Skeletal muscle satellite cell (primary cell): ENCODE measurements at regions not wholly inside any gene's neighbourhood (a gene's known extent, or its start where the extent isn't known, plus 50 kb on each side); places are given as distances from the start of the nearest gene placed in this dataset.
"Not testable (repeated sequence)": the region's sequence is repeated elsewhere in the genome, so short reads cannot be mapped to it uniquely, and the experiment has no call there.

Experiments used
- H3K27me3 ChIP-seq: 2 replicates; pipeline ENCODE4 v1.7.0; 2013; ENCODE audit warnings: low read length; ENCODE audit not compliant: control insufficient read depth, insufficient read depth
- H3K36me3 ChIP-seq: 2 replicates; pipeline ENCODE4 v1.7.0; 2013; ENCODE audit warnings: mild to moderate bottlenecking, control low read depth, low read length; ENCODE audit not compliant: insufficient read depth
- H3K4me1 ChIP-seq: 2 replicates; pipeline ENCODE4 v1.7.0; 2013; ENCODE audit warnings: low read length; ENCODE audit not compliant: control insufficient read depth, insufficient read depth
- H3K4me2 ChIP-seq: 2 replicates; pipeline ENCODE4 v1.7.0; 2013; ENCODE audit warnings: mild to moderate bottlenecking, low read length
- H3K4me3 ChIP-seq: 2 replicates; pipeline ENCODE4 v1.7.0; 2013; ENCODE audit warnings: low read length
- H3K9ac ChIP-seq: 2 replicates; pipeline ENCODE4 v1.7.0; 2013; ENCODE audit warnings: mild to moderate bottlenecking, low read depth, low read length, moderate library complexity
- H3K9me3 ChIP-seq: replicated peaks from 2 replicates; pipeline ENCODE4 v1.7.0; 2013; ENCODE audit warnings: mild to moderate bottlenecking, control low read depth, low read length

- Histone ChIP-seq H3K9ac (no peak overlapping the region), H3K27me3 (no peaks in the 10 kb centered on the region), H3K9me3 (no peaks in the 10 kb centered on the region), H3K36me3 (no peaks in the 10 kb centered on the region), H3K4me2 (no peak overlapping the region), H3K4me3 (no peak overlapping the region), H3K4me1 (peaks cover 20% of the 10 kb centered on the region)
Observed at GRCh38 chr17:70408768-70409167, 239.4 kb downstream of the KCNJ2 start.

GRCh38 chr17:70414300-70414699 is 245.0 kb downstream of the KCNJ2 start:
- Histone ChIP-seq H3K9ac (no peak overlapping the region), H3K36me3 (no peaks in the 10 kb centered on the region), H3K4me2 (no peak overlapping the region), H3K9me3 (no peaks in the 10 kb centered on the region), H3K4me1 (no peaks in the 10 kb centered on the region), H3K27me3 (no peaks in the 10 kb centered on the region), H3K4me3 (no peak overlapping the region)

GRCh38 chr17:70420861-70421445 is 251.6 kb downstream of the KCNJ2 start:
- Histone ChIP-seq H3K36me3 (no peaks in the 10 kb centered on the region), H3K9me3 (no peaks in the 10 kb centered on the region), H3K4me1 (no peaks in the 10 kb centered on the region), H3K27me3 (no peaks in the 10 kb centered on the region), H3K4me3 (no peak overlapping the region), H3K9ac (no peak overlapping the region), H3K4me2 (no peak overlapping the region)

GRCh38 chr17:70422862-70423261 is 253.5 kb downstream of the KCNJ2 start:
- H3K36me3 ChIP-seq = no peaks in the 10 kb centered on the region
- no peaks in the 10 kb centered on the region for H3K27me3 ChIP-seq
- H3K9ac ChIP-seq = no peak overlapping the region
- H3K4me3 ChIP-seq = no peak overlapping the region
- no peaks in the 10 kb centered on the region for H3K9me3 ChIP-seq
- no peak overlapping the region for H3K4me2 ChIP-seq
- H3K4me1 ChIP-seq = no peaks in the 10 kb centered on the region

GRCh38 chr17:70423562-70423961 is 254.2 kb downstream of the KCNJ2 start:
- Histone ChIP-seq H3K4me2 (no peak overlapping the region), H3K9me3 (no peaks in the 10 kb centered on the region), H3K27me3 (no peaks in the 10 kb centered on the region), H3K36me3 (no peaks in the 10 kb centered on the region), H3K9ac (no peak overlapping the region), H3K4me3 (no peak overlapping the region), H3K4me1 (no peaks in the 10 kb centered on the region)

- Histone ChIP-seq H3K4me3 (no peak overlapping the region), H3K4me1 (peaks cover 11% of the 10 kb centered on the region), H3K9me3 (no peaks in the 10 kb centered on the region), H3K4me2 (no peak overlapping the region), H3K27me3 (no peaks in the 10 kb centered on the region), H3K9ac (no peak overlapping the region), H3K36me3 (no peaks in the 10 kb centered on the region)
Observed at GRCh38 chr17:70426752-70427151, 257.4 kb downstream of the KCNJ2 start.

GRCh38 chr17:70434536-70435490 is 265.5 kb downstream of the KCNJ2 start:
- no peaks in the 10 kb centered on the region for H3K36me3 ChIP-seq
- H3K4me1 ChIP-seq = peaks cover 12% of the 10 kb centered on the region
- no peaks in the 10 kb centered on the region for H3K9me3 ChIP-seq
- no peak overlapping the region for H3K4me2 ChIP-seq
- H3K27me3 ChIP-seq = no peaks in the 10 kb centered on the region
- H3K4me3 ChIP-seq = no peak overlapping the region
- no peak overlapping the region for H3K9ac ChIP-seq

- Histone ChIP-seq H3K4me3 (no peak overlapping the region), H3K9ac (no peak overlapping the region), H3K27me3 (no peaks in the 10 kb centered on the region), H3K36me3 (no peaks in the 10 kb centered on the region), H3K9me3 (no peaks in the 10 kb centered on the region), H3K4me1 (no peaks in the 10 kb centered on the region), H3K4me2 (no peak overlapping the region)
Observed at GRCh38 chr17:70437656-70438055, 268.3 kb downstream of the KCNJ2 start.

- no peak overlapping the region for H3K9ac ChIP-seq
- H3K4me2 ChIP-seq = no peak overlapping the region
- H3K9me3 ChIP-seq = no peaks in the 10 kb centered on the region
- no peaks in the 10 kb centered on the region for H3K4me1 ChIP-seq
- no peaks in the 10 kb centered on the region for H3K36me3 ChIP-seq
- H3K27me3 ChIP-seq = no peaks in the 10 kb centered on the region
- no peak overlapping the region for H3K4me3 ChIP-seq
Observed at GRCh38 chr17:70446446-70446845, 277.1 kb downstream of the KCNJ2 start.

GRCh38 chr17:70447588-70447987 is 278.3 kb downstream of the KCNJ2 start:
- Histone ChIP-seq H3K9ac (no peak overlapping the region), H3K27me3 (no peaks in the 10 kb centered on the region)

GRCh38 chr17:70453075-70453474 is 283.7 kb downstream of the KCNJ2 start:
- H3K9me3 ChIP-seq, H3K4me3 ChIP-seq, H3K4me1 ChIP-seq, H3K27me3 ChIP-seq, H3K4me2 ChIP-seq, H3K36me3 ChIP-seq, H3K9ac ChIP-seq: not testable (repeated sequence)

More at GRCh38 chr17:70447588-70447987, 278.3 kb downstream of the KCNJ2 start:
- Histone ChIP-seq H3K9me3 (no peaks in the 10 kb centered on the region), H3K4me2 (no peak overlapping the region), H3K4me3 (no peak overlapping the region), H3K4me1 (no peaks in the 10 kb centered on the region), H3K36me3 (no peaks in the 10 kb centered on the region)

- no peak overlapping the region for H3K4me2 ChIP-seq
- no peak overlapping the region for H3K4me3 ChIP-seq
- no peaks in the 10 kb centered on the region for H3K27me3 ChIP-seq
- H3K4me1 ChIP-seq = no peaks in the 10 kb centered on the region
- H3K9me3 ChIP-seq = no peaks in the 10 kb centered on the region
- H3K9ac ChIP-seq = no peak overlapping the region
- no peaks in the 10 kb centered on the region for H3K36me3 ChIP-seq
Observed at GRCh38 chr17:70454377-70454776, 285.0 kb downstream of the KCNJ2 start.
